SK-N-SH (cell line): ENCODE measurements at regions not wholly inside any gene's neighbourhood (a gene's known extent, or its start where the extent isn't known, plus 50 kb on each side); places are given as distances from the start of the nearest gene placed in this dataset.

Experiments
- CTCF ChIA-PET: fragments of 300-600, 350-600 bp; formaldehyde crosslinking; extraction: SDS; loops from one replicate; lab custom pipeline; 2021; lab: Yijun Ruan, JAX
- POLR2A ChIA-PET: fragments of 350-600 bp; sonication (Branson Sonifier 250); formaldehyde crosslinking; extraction: SDS; loops from one replicate; lab custom pipeline; 2020; ENCODE audit warnings: antibody characterized with exemption, inconsistent platforms; lab: Yijun Ruan, JAX
- DNase-seq: peaks from one replicate; pipeline ENCODE4 v3.0.0; 2012
- H2AFZ ChIP-seq: fragments of 200-600 bp; sonication (generic); 2 replicates; pipeline ENCODE4 v1.8.1; 2016; ENCODE audit warnings: antibody characterized with exemption, mild to moderate bottlenecking, low read depth
- H3F3A ChIP-seq: fragments of 200-600 bp; sonication (generic); replicated peaks from 2 replicates; pipeline ENCODE3; 2016; ENCODE audit warnings: antibody characterized with exemption, mild to moderate bottlenecking; ENCODE audit not compliant: insufficient read depth
- H3K27ac ChIP-seq, 2 experiments: fragments of 200-500 bp in 1 of 2; fragments of 200-600 bp in 1 of 2; sonication (Bioruptor generic) in 1 of 2; sonication (generic), shearing (Covaris generic) in 1 of 2; 2 replicates each; pipeline versions ENCODE4 v1.5.1 to v1.6.1; 2014 to 2016; ENCODE audit warnings: low read depth in 2 of 2, inconsistent platforms in 1 of 2, low read length in 1 of 2, mild to moderate bottlenecking in 1 of 2, mixed read lengths in 1 of 2
- H3K27me3 ChIP-seq: fragments of 200-600 bp; sonication (generic), shearing (Covaris generic); 2 replicates; pipeline ENCODE4 v1.6.1; 2016; ENCODE audit warnings: mixed run types; ENCODE audit not compliant: insufficient read depth
- H3K36me3 ChIP-seq, 2 experiments: fragments of 200-500 bp in 1 of 2; fragments of 200-600 bp in 1 of 2; sonication (Bioruptor generic) in 1 of 2; sonication (generic) in 1 of 2; replicated peaks in 1 of 2; 2 replicates each; pipeline versions ENCODE3 to v1.5.1; 2014 to 2016; ENCODE audit warnings: low read length in 1 of 2, mild to moderate bottlenecking in 1 of 2; ENCODE audit not compliant: insufficient read depth in 2 of 2, control insufficient read depth in 1 of 2
- H3K4me1 ChIP-seq, 2 experiments: fragments of 200-500 bp in 1 of 2; fragments of 200-600 bp in 1 of 2; sonication (Bioruptor generic) in 1 of 2; sonication (generic), shearing (Covaris generic) in 1 of 2; 2 replicates each; pipeline versions ENCODE4 v1.5.1 to v1.6.1; 2014 to 2016; ENCODE audit warnings: low read depth in 1 of 2, low read length in 1 of 2, mixed run types in 1 of 2; ENCODE audit not compliant: insufficient read depth in 2 of 2, control insufficient read depth in 1 of 2
- H3K4me2 ChIP-seq: fragments of 200-600 bp; sonication (generic), shearing (Covaris generic); 2 replicates; pipeline ENCODE4 v1.6.1; 2017; ENCODE audit warnings: mixed run types
- H3K4me3 ChIP-seq, 2 experiments: fragments of 200-500 bp in 1 of 2; fragments of 200-600 bp in 1 of 2; sonication (Bioruptor generic) in 1 of 2; sonication (generic), shearing (Covaris generic) in 1 of 2; 2 replicates each; pipeline versions ENCODE4 v1.5.1 to v1.8.1; 2014 to 2016; ENCODE audit warnings: low read depth in 2 of 2, inconsistent platforms in 1 of 2, low read length in 1 of 2, mild to moderate bottlenecking in 1 of 2, mixed read lengths in 1 of 2, moderate library complexity in 1 of 2
- H3K79me2 ChIP-seq: fragments of 200-600 bp; sonication (generic); 2 replicates; pipeline ENCODE4 v1.8.1; 2017; ENCODE audit warnings: mild to moderate bottlenecking; ENCODE audit not compliant: insufficient read depth
- H3K9ac ChIP-seq: fragments of 200-600 bp; sonication (generic); 2 replicates; pipeline ENCODE4 v1.6.1; 2017; ENCODE audit warnings: mixed run types
- H3K9me2 ChIP-seq: fragments of 200-600 bp; sonication (generic); 2 replicates; pipeline ENCODE4 v1.6.1; 2017; ENCODE audit warnings: mixed run types
- H3K9me3 ChIP-seq: fragments of 200-600 bp; sonication (generic); 2 replicates; pipeline ENCODE4 v1.6.1; 2017; ENCODE audit warnings: mixed run types, mild to moderate bottlenecking, moderate library complexity
- H4K20me1 ChIP-seq: fragments of 200-600 bp; sonication (generic); 2 replicates; pipeline ENCODE4 v1.6.1; 2017; ENCODE audit warnings: mild to moderate bottlenecking, mixed run types; ENCODE audit not compliant: insufficient read depth
- EZH2phosphoT487 ChIP-seq: fragments of 200-600 bp; sonication (generic); IDR thresholded peaks from 2 replicates; pipeline ENCODE4 v1.6.1; 2017; ENCODE audit warnings: low read depth, mixed run types, mild to moderate bottlenecking, antibody characterized with exemption, moderate library complexity, borderline replicate concordance
- FOSL2 ChIP-seq: IDR thresholded peaks from 2 replicates; pipeline ENCODE4 v1.4.0; 2012; ENCODE audit warnings: low read depth, mild to moderate bottlenecking, moderate library complexity, borderline replicate concordance
- GABPA ChIP-seq: IDR thresholded peaks from 2 replicates; pipeline ENCODE4 v1.4.0; 2012; ENCODE audit warnings: low read depth, mild to moderate bottlenecking
- GATA2 ChIP-seq: sonication (generic); formaldehyde crosslinking; IDR thresholded peaks from 2 replicates; pipeline ENCODE4 v1.5.0; 2020; ENCODE audit warnings: mild to moderate bottlenecking, missing genetic modification reagents
- MEF2A ChIP-seq: IDR thresholded peaks from 2 replicates; pipeline ENCODE4 v1.4.0; 2012; ENCODE audit warnings: low read depth, borderline replicate concordance
- MXI1 ChIP-seq: IDR thresholded peaks from 2 replicates; pipeline ENCODE4 v1.6.1; 2012; ENCODE audit warnings: mild to moderate bottlenecking, low read depth, low read length, improper control_type of control experiment
- NFIC ChIP-seq: IDR thresholded peaks from 2 replicates; pipeline ENCODE4 v1.4.0; 2012; ENCODE audit warnings: borderline replicate concordance
- NRF1 ChIP-seq: IDR thresholded peaks from 2 replicates; pipeline ENCODE4 v1.6.1; 2012; ENCODE audit warnings: low read depth, mild to moderate bottlenecking, low read length
- RCOR1 ChIP-seq: fragments of 150-350 bp; IDR thresholded peaks from 2 replicates; pipeline ENCODE4 v1.6.1; 2017; ENCODE audit warnings: antibody characterized with exemption, low read length
- RFX5 ChIP-seq: IDR thresholded peaks from 2 replicates; pipeline ENCODE4 v1.6.1; 2012; ENCODE audit warnings: mild to moderate bottlenecking, improper control_type of control experiment, low read length
- SIN3A ChIP-seq: IDR thresholded peaks from 2 replicates; pipeline ENCODE4 v1.6.1; 2012; ENCODE audit warnings: low read depth, mild to moderate bottlenecking, low read length, moderate library complexity, borderline replicate concordance
- SMC3 ChIP-seq: IDR thresholded peaks from 2 replicates; pipeline ENCODE4 v1.6.1; 2012; ENCODE audit warnings: low read depth, low read length, improper control_type of control experiment
- TEAD4 ChIP-seq: IDR thresholded peaks from 2 replicates; pipeline ENCODE4 v1.4.0; 2012; ENCODE audit warnings: mild to moderate bottlenecking, borderline replicate concordance; ENCODE audit not compliant: insufficient read depth
- YY1 ChIP-seq: IDR thresholded peaks from 2 replicates; pipeline ENCODE4 v1.4.0; 2012; ENCODE audit warnings: low read depth, mild to moderate bottlenecking
- WGBS: methylation state at CpG from one replicate; pipeline ENCODE4 v1.1.6; 2017; ENCODE audit warnings: low lambda C conversion rate; 5-methylcytosine and 5-hydroxymethylcytosine counted together
- TF ChIP-seq, protein P1 (sequence below): IDR thresholded peaks from 2 replicates; pipeline ENCODE4; 2012
- TF ChIP-seq, protein P2 (sequence below): IDR thresholded peaks from 2 replicates; pipeline ENCODE4 v1.4.0; 2012; ENCODE audit warnings: low read depth
- TF ChIP-seq, protein P3 (sequence below): fragments of 150-350 bp; IDR thresholded peaks from 2 replicates; pipeline ENCODE4 v1.6.1; 2016; ENCODE audit warnings: mild to moderate bottlenecking, low read depth, low read length
- TF ChIP-seq, protein P4 (sequence below): fragments of 200-600 bp; sonication (generic); IDR thresholded peaks from 2 replicates; pipeline ENCODE4 v1.6.1; 2017; ENCODE audit warnings: antibody characterized with exemption, mild to moderate bottlenecking, moderate library complexity
- TF ChIP-seq, protein P5 (sequence below): IDR thresholded peaks from 2 replicates; pipeline ENCODE4 v1.4.0; 2012; ENCODE audit warnings: low read depth, borderline replicate concordance
- TF ChIP-seq, protein P6 (sequence below): IDR thresholded peaks from 2 replicates; pipeline ENCODE4 v1.6.1; 2012; ENCODE audit warnings: mild to moderate bottlenecking, low read depth, low read length, moderate library complexity

DNA sequence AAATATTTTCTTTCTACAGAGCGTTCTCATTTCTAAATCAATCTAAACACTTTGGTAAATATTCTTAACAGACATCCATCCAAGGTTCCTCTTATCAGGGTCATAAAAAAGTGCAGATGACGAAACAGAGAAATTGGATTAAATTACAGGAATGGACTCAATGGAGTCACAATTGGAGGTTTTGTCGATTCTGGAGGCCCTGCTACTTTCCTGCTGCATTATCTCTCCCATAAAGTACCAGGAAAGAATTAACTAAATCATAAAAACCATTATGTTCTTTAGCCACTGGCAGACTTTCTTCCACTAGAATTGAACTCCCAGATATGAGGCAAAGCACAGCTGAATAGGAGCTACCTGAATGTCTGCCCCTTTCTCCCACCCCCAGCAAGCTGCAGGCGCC is 610.6 kb downstream of the HDGFL1 start (continued):
- no peak for TF ChIP-seq SIN3A
- no peak for TF ChIP-seq MEF2A
- no peak for TF ChIP-seq GABPA
- no peak for TF ChIP-seq GATA2 (CRISPR knock-in tag)
- TF ChIP-seq, protein P1, sequence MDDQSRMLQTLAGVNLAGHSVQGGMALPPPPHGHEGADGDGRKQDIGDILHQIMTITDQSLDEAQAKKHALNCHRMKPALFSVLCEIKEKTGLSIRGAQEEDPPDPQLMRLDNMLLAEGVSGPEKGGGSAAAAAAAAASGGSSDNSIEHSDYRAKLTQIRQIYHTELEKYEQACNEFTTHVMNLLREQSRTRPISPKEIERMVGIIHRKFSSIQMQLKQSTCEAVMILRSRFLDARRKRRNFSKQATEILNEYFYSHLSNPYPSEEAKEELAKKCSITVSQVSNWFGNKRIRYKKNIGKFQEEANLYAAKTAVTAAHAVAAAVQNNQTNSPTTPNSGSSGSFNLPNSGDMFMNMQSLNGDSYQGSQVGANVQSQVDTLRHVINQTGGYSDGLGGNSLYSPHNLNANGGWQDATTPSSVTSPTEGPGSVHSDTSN = no peak
- no peak for TF ChIP-seq FOSL2
- TF ChIP-seq, protein P2, sequence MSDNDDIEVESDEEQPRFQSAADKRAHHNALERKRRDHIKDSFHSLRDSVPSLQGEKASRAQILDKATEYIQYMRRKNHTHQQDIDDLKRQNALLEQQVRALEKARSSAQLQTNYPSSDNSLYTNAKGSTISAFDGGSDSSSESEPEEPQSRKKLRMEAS = no peak
- TF ChIP-seq, protein P3, sequence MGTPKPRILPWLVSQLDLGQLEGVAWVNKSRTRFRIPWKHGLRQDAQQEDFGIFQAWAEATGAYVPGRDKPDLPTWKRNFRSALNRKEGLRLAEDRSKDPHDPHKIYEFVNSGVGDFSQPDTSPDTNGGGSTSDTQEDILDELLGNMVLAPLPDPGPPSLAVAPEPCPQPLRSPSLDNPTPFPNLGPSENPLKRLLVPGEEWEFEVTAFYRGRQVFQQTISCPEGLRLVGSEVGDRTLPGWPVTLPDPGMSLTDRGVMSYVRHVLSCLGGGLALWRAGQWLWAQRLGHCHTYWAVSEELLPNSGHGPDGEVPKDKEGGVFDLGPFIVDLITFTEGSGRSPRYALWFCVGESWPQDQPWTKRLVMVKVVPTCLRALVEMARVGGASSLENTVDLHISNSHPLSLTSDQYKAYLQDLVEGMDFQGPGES = no peak
- TF ChIP-seq SMC3 = no peak
- peak; percentile 65; the same call in 1 of the 2 replicates for TF ChIP-seq RCOR1
- no peak for TF ChIP-seq NFIC
- TF ChIP-seq, protein P4, sequence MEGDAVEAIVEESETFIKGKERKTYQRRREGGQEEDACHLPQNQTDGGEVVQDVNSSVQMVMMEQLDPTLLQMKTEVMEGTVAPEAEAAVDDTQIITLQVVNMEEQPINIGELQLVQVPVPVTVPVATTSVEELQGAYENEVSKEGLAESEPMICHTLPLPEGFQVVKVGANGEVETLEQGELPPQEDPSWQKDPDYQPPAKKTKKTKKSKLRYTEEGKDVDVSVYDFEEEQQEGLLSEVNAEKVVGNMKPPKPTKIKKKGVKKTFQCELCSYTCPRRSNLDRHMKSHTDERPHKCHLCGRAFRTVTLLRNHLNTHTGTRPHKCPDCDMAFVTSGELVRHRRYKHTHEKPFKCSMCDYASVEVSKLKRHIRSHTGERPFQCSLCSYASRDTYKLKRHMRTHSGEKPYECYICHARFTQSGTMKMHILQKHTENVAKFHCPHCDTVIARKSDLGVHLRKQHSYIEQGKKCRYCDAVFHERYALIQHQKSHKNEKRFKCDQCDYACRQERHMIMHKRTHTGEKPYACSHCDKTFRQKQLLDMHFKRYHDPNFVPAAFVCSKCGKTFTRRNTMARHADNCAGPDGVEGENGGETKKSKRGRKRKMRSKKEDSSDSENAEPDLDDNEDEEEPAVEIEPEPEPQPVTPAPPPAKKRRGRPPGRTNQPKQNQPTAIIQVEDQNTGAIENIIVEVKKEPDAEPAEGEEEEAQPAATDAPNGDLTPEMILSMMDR = no peak

DNA sequence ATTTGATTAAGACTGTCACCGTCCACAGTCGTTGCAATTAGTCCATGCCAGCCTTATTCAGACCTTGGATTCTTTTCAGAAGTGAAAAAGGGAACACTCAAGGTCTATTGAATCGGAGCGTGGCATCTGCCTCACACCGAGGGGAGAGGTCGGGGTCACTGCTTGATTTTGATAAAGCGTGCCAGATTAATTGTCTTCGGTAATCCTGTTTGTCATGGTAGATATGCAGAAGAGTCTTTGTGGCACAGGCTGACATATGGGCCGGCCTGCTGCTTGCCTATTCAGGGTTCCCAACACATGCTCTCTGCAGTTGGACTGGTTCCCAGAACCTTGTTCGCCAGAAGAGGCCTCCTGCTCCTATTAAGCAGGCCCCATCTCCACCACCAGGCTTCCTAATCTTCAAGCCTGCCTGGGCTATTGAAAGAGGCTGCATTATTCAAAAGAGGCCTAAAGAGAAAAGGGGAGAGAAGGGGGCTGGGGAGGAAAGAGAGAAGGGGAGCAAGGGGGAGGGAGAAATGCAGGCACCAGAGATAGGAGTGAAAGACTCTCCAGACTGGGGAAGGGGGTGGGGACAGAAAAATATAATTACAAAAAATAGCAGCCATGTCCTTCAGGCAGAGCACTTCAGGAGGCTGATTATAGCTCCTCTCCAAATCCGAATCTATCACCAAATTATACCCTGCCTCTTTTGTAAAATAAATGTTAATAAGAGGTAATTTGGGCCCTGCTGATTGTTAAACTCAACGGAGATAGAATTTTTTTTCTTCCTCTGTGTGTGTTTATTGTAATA is 611.3 kb downstream of the HDGFL1 start:
- CTCF ChIA-PET = interaction anchor here (0.7 to 1.4 kb wide), 5 partner anchors 234 to 1794 kb away, joined by 3 read pairs; no protein-coding TSS in a partner anchor
- no peaks in the 10 kb centered on the region for H3K27me3 ChIP-seq
- peak overlapping the region; percentile 30 to 98; a peak in 3 of 4 replicates for H3K27ac ChIP-seq
- peaks cover 8 to 48% of the 10 kb centered on the region in 2 experiments; a peak in 2 of 4 replicates for H3K4me1 ChIP-seq
- no peaks in the 10 kb centered on the region for H4K20me1 ChIP-seq
- peaks cover 2% of the 10 kb centered on the region for H3F3A ChIP-seq
- POLR2A ChIA-PET = no interaction called here
- no peaks in the 10 kb centered on the region for H3K9me3 ChIP-seq
- no peaks in the 10 kb centered on the region for H3K9me2 ChIP-seq
- H3K4me2 ChIP-seq = no peak overlapping the region
- 33% methylated on average over 9 of the region's 12 CpGs for WGBS
- peak; percentile 64 for DNase-seq
- H3K9ac ChIP-seq = no peak overlapping the region
- H2AFZ ChIP-seq = peak overlapping the region; percentile 59; the same call in 1 of the 2 replicates
- no peaks in the 10 kb centered on the region for H3K36me3 ChIP-seq
- H3K4me3 ChIP-seq = no peak overlapping the region
- H3K79me2 ChIP-seq = no peaks in the 10 kb centered on the region
- no peak for TF ChIP-seq NRF1
- no peak for TF ChIP-seq RFX5
- TF ChIP-seq EZH2phosphoT487 = no peak
- TF ChIP-seq, protein P5, sequence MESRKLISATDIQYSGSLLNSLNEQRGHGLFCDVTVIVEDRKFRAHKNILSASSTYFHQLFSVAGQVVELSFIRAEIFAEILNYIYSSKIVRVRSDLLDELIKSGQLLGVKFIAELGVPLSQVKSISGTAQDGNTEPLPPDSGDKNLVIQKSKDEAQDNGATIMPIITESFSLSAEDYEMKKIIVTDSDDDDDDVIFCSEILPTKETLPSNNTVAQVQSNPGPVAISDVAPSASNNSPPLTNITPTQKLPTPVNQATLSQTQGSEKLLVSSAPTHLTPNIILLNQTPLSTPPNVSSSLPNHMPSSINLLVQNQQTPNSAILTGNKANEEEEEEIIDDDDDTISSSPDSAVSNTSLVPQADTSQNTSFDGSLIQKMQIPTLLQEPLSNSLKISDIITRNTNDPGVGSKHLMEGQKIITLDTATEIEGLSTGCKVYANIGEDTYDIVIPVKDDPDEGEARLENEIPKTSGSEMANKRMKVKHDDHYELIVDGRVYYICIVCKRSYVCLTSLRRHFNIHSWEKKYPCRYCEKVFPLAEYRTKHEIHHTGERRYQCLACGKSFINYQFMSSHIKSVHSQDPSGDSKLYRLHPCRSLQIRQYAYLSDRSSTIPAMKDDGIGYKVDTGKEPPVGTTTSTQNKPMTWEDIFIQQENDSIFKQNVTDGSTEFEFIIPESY = no peak
- no peak for TF ChIP-seq YY1
- TF ChIP-seq TEAD4 = no peak
- TF ChIP-seq RCOR1 = peak; percentile 73; the same call in 1 of the 2 replicates
- TF ChIP-seq, protein P6, sequence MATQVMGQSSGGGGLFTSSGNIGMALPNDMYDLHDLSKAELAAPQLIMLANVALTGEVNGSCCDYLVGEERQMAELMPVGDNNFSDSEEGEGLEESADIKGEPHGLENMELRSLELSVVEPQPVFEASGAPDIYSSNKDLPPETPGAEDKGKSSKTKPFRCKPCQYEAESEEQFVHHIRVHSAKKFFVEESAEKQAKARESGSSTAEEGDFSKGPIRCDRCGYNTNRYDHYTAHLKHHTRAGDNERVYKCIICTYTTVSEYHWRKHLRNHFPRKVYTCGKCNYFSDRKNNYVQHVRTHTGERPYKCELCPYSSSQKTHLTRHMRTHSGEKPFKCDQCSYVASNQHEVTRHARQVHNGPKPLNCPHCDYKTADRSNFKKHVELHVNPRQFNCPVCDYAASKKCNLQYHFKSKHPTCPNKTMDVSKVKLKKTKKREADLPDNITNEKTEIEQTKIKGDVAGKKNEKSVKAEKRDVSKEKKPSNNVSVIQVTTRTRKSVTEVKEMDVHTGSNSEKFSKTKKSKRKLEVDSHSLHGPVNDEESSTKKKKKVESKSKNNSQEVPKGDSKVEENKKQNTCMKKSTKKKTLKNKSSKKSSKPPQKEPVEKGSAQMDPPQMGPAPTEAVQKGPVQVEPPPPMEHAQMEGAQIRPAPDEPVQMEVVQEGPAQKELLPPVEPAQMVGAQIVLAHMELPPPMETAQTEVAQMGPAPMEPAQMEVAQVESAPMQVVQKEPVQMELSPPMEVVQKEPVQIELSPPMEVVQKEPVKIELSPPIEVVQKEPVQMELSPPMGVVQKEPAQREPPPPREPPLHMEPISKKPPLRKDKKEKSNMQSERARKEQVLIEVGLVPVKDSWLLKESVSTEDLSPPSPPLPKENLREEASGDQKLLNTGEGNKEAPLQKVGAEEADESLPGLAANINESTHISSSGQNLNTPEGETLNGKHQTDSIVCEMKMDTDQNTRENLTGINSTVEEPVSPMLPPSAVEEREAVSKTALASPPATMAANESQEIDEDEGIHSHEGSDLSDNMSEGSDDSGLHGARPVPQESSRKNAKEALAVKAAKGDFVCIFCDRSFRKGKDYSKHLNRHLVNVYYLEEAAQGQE = no peak
- peak; percentile 43; the same call in 1 of the 2 replicates for TF ChIP-seq MXI1
- TF ChIP-seq GATA2 (CRISPR knock-in tag) = peak; percentile 79
